Psoas muscle (tissue), 7 donors: ENCODE measurements at regions not wholly inside any gene's neighbourhood (a gene's known extent, or its start where the extent isn't known, plus 50 kb on each side); places are given as distances from the start of the nearest gene placed in this dataset.

Experiments
- ATAC-seq, 4 donors: fragments of 200-7000 bp; cut with Tn5 transposase; one replicate each; pipeline ENCODE4 v1.9.1; 2020; ENCODE audit warnings: moderate library complexity in 3 of 4, mild to moderate bottlenecking in 2 of 4
- DNase-seq, 2 donors: peaks; one replicate each; pipeline ENCODE4 v3.0.0-alpha.2; 2020
- H3K27ac ChIP-seq: fragments of 200-600 bp; one replicate; pipeline ENCODE4 v1.8.0; 2022
- H3K27me3 ChIP-seq, 3 donors: fragments of 200-600 bp in 1 of 3; one replicate each; pipeline versions ENCODE4 v1.6.1 to v1.8.0; 2013 to 2022; ENCODE audit warnings: low read length in 2 of 3, mild to moderate bottlenecking in 2 of 3, moderate library complexity in 1 of 3; ENCODE audit not compliant: insufficient read depth in 3 of 3
- H3K36me3 ChIP-seq, 2 donors: fragments of 200-600 bp in 1 of 2; one replicate each; pipeline versions ENCODE4 v1.6.1 to v1.8.0; 2013 to 2022; ENCODE audit warnings: low read depth in 1 of 2, mild to moderate bottlenecking in 1 of 2, moderate library complexity in 1 of 2; ENCODE audit not compliant: insufficient read depth in 1 of 2
- H3K4me1 ChIP-seq: fragments of 200-600 bp; one replicate; pipeline ENCODE4 v1.8.0; 2022
- H3K4me3 ChIP-seq: fragments of 200-600 bp; one replicate; pipeline ENCODE4 v1.8.0; 2022; ENCODE audit warnings: mild to moderate bottlenecking
- H3K9me3 ChIP-seq: fragments of 200-600 bp; one replicate; pipeline ENCODE4 v1.8.0; 2022
- WGBS, 3 donors: extraction: QIAGEN DNeasy Blood & Tissue Kit; methylation state at CpG; one replicate each; pipeline versions ENCODE4 v1.1.6 to v1.1.7; 2013; 5-methylcytosine and 5-hydroxymethylcytosine counted together
- intact Hi-C, 2 donors: fragments of 100-400 bp; cut with DNase I; formaldehyde crosslinking; loops; one replicate each; pipeline versions ENCODE4 v1.11.0 to v1.14.2; 2022
- TF ChIP-seq, protein P1 (sequence below): fragments of 200-600 bp; IDR thresholded peaks from one replicate; pipeline ENCODE4 v1.8.0; 2022; ENCODE audit warnings: antibody characterized with exemption
- donor health status: healthy with polysubstance abuse.
- donor health status: DM: no; HTN: no; CAD: no; lungs with moderate emphysema.
- donor health status: Bipolar disorder and iron deficiency.
- donor health status: healthy.
- donor health status: DM: yes; HTN: yes; CAD: no.
- donor health status: DM: no; HTN: no; CAD: no.
- donor health status: DM: yes; HTN: yes; CAD: no.

DNA sequence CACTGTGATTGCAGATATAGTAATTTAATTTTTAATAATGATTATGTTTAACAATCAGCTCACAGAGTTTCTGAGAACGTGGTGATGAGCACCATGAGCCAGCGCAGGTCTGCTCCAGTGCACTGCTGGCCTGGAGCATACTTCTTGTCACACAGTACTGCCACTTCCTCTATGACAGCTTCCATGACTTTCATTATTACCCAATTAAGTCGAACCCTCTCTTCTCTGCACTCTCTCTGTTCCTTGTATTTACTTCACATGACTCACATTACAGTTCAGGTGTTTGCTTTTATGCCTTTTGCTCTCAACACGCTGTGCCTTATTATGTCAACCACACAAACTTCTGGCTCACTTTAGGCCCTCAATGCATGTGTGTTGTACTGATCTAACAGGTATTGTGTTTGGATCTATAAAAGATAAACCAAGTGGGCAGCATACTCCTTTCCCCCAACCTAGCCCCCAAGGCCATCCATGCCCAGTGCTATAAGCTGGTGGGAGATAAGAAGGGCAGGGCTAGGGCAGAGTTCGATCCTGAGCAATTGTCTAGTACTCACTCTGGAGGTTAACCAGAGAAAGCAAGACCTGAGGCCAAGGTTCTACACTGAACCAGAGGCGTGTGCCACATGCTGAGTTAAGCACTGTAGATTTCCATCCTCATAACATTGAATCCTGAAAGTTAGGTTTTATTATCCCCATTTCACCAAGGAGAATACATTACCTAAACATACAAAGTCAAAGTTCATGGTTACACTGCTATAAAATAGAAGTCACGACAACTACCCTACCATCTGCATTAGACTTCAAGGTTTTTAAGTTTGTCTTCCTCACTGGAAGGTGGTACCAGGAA, 356.5 kb downstream of the INSC start:
- ATAC-seq (no peak), DNase-seq (no peak)
- 83 to 91% (median 85%) methylated on average over 7 of the region's 7 CpGs for WGBS, 3 donors
- H3K27me3 ChIP-seq: no peaks in the 10 kb centered on the region
- H3K36me3 ChIP-seq: no peaks in the 10 kb centered on the region
- no peaks in the 10 kb centered on the region for H3K4me1 ChIP-seq
- no peak overlapping the region for H3K27ac ChIP-seq
- H3K9me3 ChIP-seq: no peaks in the 10 kb centered on the region
- TF ChIP-seq, protein P1, sequence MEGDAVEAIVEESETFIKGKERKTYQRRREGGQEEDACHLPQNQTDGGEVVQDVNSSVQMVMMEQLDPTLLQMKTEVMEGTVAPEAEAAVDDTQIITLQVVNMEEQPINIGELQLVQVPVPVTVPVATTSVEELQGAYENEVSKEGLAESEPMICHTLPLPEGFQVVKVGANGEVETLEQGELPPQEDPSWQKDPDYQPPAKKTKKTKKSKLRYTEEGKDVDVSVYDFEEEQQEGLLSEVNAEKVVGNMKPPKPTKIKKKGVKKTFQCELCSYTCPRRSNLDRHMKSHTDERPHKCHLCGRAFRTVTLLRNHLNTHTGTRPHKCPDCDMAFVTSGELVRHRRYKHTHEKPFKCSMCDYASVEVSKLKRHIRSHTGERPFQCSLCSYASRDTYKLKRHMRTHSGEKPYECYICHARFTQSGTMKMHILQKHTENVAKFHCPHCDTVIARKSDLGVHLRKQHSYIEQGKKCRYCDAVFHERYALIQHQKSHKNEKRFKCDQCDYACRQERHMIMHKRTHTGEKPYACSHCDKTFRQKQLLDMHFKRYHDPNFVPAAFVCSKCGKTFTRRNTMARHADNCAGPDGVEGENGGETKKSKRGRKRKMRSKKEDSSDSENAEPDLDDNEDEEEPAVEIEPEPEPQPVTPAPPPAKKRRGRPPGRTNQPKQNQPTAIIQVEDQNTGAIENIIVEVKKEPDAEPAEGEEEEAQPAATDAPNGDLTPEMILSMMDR: no peak
- no peak overlapping the region for H3K4me3 ChIP-seq
- intact Hi-C loops: no loop called here

DNA sequence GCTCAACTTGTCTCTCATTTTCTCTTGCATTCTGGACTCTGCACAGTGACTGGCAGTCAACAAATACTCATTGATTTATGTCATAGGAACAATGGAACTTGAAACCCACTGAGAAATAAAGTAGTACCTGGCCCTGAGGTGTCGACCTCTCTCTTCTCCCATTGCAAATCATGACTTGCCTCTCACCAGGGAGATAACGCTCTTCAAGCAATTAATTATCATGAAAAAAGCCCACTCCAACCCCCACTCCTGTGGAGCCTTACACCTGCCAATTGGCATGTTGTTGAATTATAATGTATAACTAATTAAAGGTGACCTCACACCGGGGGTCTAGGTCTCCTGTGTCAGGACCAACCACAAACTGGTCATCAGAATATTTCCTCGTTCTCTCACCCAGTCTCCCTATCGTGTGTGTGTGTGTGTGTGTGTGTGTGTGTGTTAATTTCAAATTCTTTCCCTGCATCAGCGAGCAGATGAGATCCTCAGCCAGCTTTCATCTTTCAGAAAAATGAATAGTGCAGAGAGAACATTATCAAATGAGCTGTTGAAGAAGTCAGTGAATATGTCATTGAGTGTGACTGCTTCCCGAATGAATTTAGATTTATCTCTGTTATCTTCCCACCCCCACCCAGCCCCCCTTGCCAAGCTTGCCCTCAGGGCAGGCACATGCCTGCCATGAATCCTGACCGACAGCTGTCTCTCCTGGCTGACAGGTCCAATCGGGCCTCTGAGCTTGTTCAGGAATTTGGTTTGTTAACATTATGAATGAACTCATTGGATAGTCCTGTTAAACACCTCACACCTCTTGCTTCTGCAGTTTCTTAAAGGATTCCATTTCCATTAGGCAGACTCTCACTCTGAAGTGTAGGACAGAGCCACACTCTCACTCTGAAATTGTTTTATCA, 357.4 kb downstream of the INSC start:
- no peak for DNase-seq
- peak in 2 of 4 donors; percentile 52 to 61 for ATAC-seq
- Histone ChIP-seq H3K27me3 (no peaks in the 10 kb centered on the region), H3K36me3 (no peaks in the 10 kb centered on the region), H3K4me1 (no peaks in the 10 kb centered on the region), H3K4me3 (no peak overlapping the region), H3K9me3 (no peaks in the 10 kb centered on the region), H3K27ac (no peak overlapping the region)
- TF ChIP-seq, protein P1: no peak
- WGBS, 3 donors: 16 to 29% (median 29%) methylated on average over 9 of the region's 9 CpGs
- intact Hi-C loops: no loop called here

DNA sequence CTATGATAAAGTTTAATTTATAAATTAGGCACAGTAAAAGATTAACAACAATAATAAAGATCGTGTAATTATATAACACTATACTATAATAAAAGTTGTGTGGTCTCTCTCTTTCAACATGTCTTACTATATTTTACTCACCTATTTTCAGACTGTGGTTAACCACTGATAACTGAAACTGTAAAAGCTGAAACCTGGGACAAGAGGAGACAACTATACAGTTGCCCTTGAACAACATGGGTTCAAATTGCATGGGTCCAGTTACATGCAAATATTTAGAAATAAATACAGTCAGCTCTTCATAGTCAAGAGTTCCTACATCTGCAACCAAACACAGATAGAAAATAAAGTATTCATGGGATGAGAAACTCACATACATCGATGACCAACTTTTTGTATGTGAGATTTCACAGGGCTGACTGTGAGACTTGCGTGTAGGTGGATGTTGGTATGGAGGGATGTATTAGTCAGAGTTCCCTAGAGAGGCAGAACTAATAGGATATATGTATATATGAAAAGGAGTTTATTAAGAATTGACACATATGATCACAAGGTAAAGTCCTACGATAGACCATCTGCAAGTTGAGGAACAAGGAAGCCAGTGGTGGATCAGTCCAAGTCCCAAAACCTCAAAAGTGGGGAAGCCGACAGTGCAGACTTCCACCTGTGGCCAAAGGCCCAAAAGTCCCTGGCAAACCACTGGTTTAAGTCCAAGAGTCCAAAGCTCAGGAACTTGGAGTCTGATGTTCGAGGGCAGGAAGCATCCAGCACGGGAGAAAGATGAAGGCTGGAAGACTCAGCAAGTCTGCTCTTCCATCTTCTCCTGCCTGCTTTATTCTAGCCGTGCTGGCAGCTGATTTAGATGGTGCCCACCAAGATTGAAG, 359.5 kb downstream of the INSC start:
- 85 to 87% (median 87%) methylated on average over 8 of the region's 8 CpGs for WGBS, 3 donors
- H3K4me3 ChIP-seq: no peak overlapping the region
- no peaks in the 10 kb centered on the region for H3K4me1 ChIP-seq
- H3K27me3 ChIP-seq: no peaks in the 10 kb centered on the region
- H3K36me3 ChIP-seq: no peaks in the 10 kb centered on the region
- H3K27ac ChIP-seq: no peak overlapping the region
- ATAC-seq (no peak), DNase-seq (no peak)
- H3K9me3 ChIP-seq: no peaks in the 10 kb centered on the region
- TF ChIP-seq, protein P1: no peak
- intact Hi-C loops: no loop called here

DNA sequence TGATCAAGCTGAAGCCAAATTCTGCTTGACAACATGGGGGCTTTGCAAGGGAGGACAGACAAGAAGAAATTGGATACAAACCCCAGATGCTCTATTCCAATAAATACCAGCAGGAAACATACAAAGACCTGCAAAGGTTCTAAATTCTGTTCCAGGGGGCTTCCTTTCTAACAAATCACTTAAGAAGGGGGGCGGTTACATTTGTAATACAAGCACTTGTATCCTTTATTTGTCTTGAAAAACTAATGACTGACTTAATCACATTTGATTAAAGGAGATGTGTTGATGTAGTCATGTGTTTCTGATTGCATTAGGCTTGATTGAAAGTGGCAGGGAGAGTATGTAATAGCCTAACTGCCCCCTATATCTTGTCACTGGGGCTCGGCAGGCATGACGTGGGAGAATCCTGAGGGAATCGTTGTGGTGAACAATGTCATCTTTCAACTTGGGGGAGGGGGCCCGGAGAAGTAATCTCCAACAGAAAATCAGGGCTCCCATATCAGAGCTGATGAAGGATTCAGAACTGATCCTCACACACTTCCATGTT, 361.7 kb downstream of the INSC start:
- Histone ChIP-seq H3K36me3 (no peaks in the 10 kb centered on the region), H3K9me3 (no peaks in the 10 kb centered on the region), H3K27me3 (no peaks in the 10 kb centered on the region), H3K4me3 (no peak overlapping the region), H3K4me1 (no peaks in the 10 kb centered on the region), H3K27ac (no peak overlapping the region)
- ATAC-seq: no peak
- TF ChIP-seq, protein P1: no peak
- WGBS, 3 donors: 63 to 75% (median 73%) methylated on average over 5 of the region's 5 CpGs
- no peak for DNase-seq
- intact Hi-C loops: no loop called here
